Motor neuron (in vitro differentiated cells): ENCODE measurements at regions not wholly inside any gene's neighbourhood (a gene's known extent, or its start where the extent isn't known, plus 50 kb on each side); places are given as distances from the start of the nearest gene placed in this dataset.

Source experiments
- ATAC-seq, 8 experiments: fragments of 200-7000 bp; cut with Tn5 transposase; replicated peaks in 6 of 8; 2 replicates each; pipeline ENCODE4 v1.8.0; 2021; ENCODE audit warnings: mild to moderate bottlenecking in 8 of 8, moderate library complexity in 8 of 8
- H3K27ac ChIP-seq, 2 donors: fragments of 250-450 bp; sonication (Bioruptor Pico); 2 replicates each; pipeline ENCODE4 v1.9.0; 2021; ENCODE audit warnings: antibody characterized with exemption in 2 of 2, mild to moderate bottlenecking in 2 of 2, moderate library complexity in 1 of 2
- H3K4me1 ChIP-seq, 2 donors: fragments of 250-450 bp; sonication (Bioruptor Pico); replicated peaks in 1 of 2; 2 replicates each; pipeline ENCODE4 v1.6.1; 2021; ENCODE audit warnings: antibody characterized with exemption in 2 of 2, mild to moderate bottlenecking in 2 of 2, moderate library complexity in 1 of 2
- H3K4me3 ChIP-seq, 5 donors: fragments of 250-450 bp; sonication (Bioruptor Pico); 2 replicates each; pipeline ENCODE4 v1.9.0; 2021; ENCODE audit warnings: antibody characterized with exemption in 5 of 5, mild to moderate bottlenecking in 5 of 5, moderate library complexity in 4 of 5
- WGBS, 10 experiments: fragments of 450-650 bp; shearing (Covaris generic); methylation state at CpG; one replicate each; pipeline ENCODE4 v1.0.0; 2022; 5-methylcytosine and 5-hydroxymethylcytosine counted together
- in situ Hi-C, 9 experiments: fragments of 400-800 bp; cut with MboI; loops; one replicate each; pipeline ENCODE4 v1.15.0; 2021; ENCODE audit warnings: low sequenced_read_pairs in 9 of 9, low pct_unique_long_range_greater_than_20kb in 2 of 9; ENCODE audit not compliant: unreplicated experiment in 9 of 9

GRCh38 chr17:65441053-65441605, 120.3 kb downstream of the AXIN2 start:
- no peaks in the 10 kb centered on the region for H3K4me1 ChIP-seq
- no peak overlapping the region for H3K4me3 ChIP-seq
- H3K27ac ChIP-seq, result no peak overlapping the region
- WGBS, 10 experiments, result 86 to 100% (median 100%) methylated on average over 1 to 2 of the region's 2 CpGs; no CpG with 5 or more reads in 7 of the 10 experiments
- in situ Hi-C loops, result no loop called here
- no peak for ATAC-seq

GRCh38 chr17:65438708-65439294, 122.6 kb downstream of the AXIN2 start:
- in situ Hi-C loops, result no loop called here
- 0 to 53% (median 29%) methylated on average over 1 to 5 of the region's 7 CpGs; no CpG with 5 or more reads in 5 of the 10 experiments for WGBS, 10 experiments
- no peak overlapping the region for H3K4me3 ChIP-seq
- ATAC-seq, result peak in 6 of 8 experiments; percentile 24 to 99 (median 96)
- H3K4me1 ChIP-seq, result no peaks in the 10 kb centered on the region
- no peak overlapping the region for H3K27ac ChIP-seq

DNA sequence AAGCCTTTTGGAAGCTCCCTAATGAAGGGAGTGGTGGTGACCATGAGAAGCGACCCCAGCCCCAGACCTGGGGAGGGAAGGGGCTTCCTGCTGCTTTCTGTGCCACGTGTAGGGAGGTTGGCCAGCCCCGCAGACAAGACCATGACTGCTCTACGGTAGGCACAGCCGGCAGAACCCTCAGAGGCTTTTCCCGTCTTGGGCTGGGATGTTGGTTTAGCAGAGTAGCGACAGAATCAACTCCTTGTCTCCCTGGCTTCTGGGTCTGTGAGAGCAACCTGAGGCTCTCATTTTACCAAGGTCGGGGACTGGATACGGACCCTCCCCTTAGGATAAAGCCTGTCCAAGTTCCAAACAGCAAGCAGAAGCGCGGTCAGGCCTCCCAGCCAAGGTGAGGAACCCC, 123.3 kb downstream of the AXIN2 start:
- no peaks in the 10 kb centered on the region for H3K4me1 ChIP-seq
- no peak overlapping the region for H3K27ac ChIP-seq
- peak in 1 of 8 experiments; percentile 4 for ATAC-seq
- in situ Hi-C loops, result no loop called here
- WGBS, 10 experiments, result 38 to 100% (median 71%) methylated on average over 1 to 8 of the region's 11 CpGs; no CpG with 5 or more reads in 4 of the 10 experiments
- no peak overlapping the region for H3K4me3 ChIP-seq

DNA sequence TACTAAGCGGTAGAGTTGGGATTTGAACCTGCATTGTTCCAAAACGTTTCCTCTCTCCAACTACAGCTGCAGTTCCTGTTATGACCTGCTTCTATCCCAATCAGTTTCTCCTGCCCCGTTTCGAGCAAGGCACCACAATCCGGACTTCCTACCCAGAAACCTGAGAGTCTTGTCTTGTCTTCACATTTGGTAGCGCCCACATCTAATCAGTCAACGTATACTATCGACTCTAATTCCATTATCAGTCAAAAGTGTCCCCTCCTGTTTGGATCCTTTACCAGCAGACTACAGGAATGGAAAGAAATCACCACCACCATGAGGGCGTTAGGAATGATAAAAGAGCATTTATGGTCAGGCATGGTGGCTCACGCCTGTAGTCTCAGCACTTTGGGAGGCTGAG, 124.6 kb downstream of the AXIN2 start:
- Histone ChIP-seq H3K27ac (no peak overlapping the region), H3K4me3 (no peak overlapping the region), H3K4me1 (no peaks in the 10 kb centered on the region)
- no peak for ATAC-seq
- in situ Hi-C loops, result no loop called here
- 34 to 100% (median 88%) methylated on average over 2 to 9 of the region's 10 CpGs; no CpG with 5 or more reads in 1 of the 10 experiments for WGBS, 10 experiments

DNA sequence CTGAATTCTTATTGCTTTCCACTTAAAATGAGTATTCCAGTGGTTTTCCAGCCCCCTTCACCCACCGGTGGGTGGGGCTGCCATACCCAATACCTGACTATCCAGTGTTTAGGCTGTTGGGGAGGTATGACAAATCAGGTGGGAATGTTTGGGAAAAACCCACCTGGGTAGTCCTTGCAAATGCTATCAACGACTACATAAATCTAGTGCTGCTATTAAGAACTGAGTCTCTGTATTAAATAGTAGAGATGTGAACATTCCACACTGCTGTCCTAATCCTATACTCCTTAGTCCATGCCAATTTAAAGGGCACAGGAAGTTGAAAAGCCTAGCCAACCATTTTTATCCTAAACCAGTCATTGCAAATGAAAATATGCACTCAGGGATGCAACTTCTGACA, 126.6 kb downstream of the AXIN2 start:
- H3K27ac ChIP-seq, result no peak overlapping the region
- ATAC-seq, result no peak
- in situ Hi-C loops, result no loop called here

DNA sequence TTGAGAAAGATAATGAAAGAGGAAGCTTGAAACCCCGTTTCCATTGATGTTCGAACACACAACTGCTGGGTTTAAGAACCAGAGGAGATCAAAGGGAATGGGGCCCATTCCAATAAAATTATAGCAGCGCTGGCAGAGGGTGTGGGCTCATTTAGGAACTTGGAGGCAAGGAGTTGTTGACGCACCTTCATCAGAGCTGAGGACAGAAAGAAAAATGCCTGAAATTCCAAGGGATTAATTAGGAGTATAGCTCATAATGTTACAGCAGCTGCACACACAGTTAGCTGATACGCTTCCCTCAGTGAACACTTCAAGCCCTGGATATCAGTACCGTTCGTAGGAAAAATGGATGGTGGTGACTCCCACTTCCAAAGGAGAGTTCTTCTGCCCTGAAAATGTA, 127.2 kb downstream of the AXIN2 start:
- in situ Hi-C loops, result no loop called here
- no peak overlapping the region for H3K27ac ChIP-seq
- no peak for ATAC-seq
- no peak overlapping the region for H3K4me3 ChIP-seq
- H3K4me1 ChIP-seq, result no peaks in the 10 kb centered on the region
- 15 to 100% (median 66%) methylated on average over 1 to 7 of the region's 7 CpGs; no CpG with 5 or more reads in 1 of the 10 experiments for WGBS, 10 experiments

More for the DNA sequence above, 126.6 kb downstream of the AXIN2 start:
- Histone ChIP-seq H3K4me3 (no peak overlapping the region), H3K4me1 (no peaks in the 10 kb centered on the region)
- 67 to 100% (median 85%) methylated on average over 1 to 2 of the region's 2 CpGs; no CpG with 5 or more reads in 4 of the 10 experiments for WGBS, 10 experiments

DNA sequence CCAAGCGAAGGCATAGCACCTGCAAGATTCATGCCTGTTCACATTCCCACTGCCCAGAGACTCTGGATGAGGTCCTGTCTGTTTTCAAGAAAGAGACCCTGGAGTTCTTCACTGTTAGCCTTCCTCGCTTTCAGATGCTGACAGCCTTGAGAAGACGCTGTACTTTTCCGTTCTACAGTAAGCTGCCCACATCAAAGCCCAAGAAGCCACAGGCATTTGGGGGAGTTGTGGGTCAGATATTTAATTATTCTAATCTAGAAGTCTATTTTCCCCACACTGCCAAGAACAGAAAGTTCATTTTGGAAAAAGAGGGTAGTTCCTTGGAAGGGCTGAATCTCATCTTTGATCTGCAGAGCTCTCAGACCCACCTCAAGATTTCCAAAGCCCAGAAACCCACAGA, 127.9 kb downstream of the AXIN2 start:
- ATAC-seq, result no peak

GRCh38 chr17:65433157-65433556, 128.3 kb downstream of the AXIN2 start:
- in situ Hi-C loops, result no loop called here
- no peak overlapping the region for H3K4me3 ChIP-seq
- ATAC-seq, result no peak
- H3K27ac ChIP-seq, result no peak overlapping the region
- 40 to 100% (median 82%) methylated on average over 1 of the region's 1 CpG; no CpG with 5 or more reads in 2 of the 10 experiments for WGBS, 10 experiments
- H3K4me1 ChIP-seq, result no peaks in the 10 kb centered on the region

More for the DNA sequence above, 127.9 kb downstream of the AXIN2 start:
- no peak overlapping the region for H3K27ac ChIP-seq
- no peaks in the 10 kb centered on the region for H3K4me1 ChIP-seq
- in situ Hi-C loops, result no loop called here
- 75 to 100% (median 96%) methylated on average over 1 to 4 of the region's 4 CpGs; no CpG with 5 or more reads in 5 of the 10 experiments for WGBS, 10 experiments
- no peak overlapping the region for H3K4me3 ChIP-seq

- no peak for ATAC-seq
- in situ Hi-C loops, result no loop called here
- H3K4me1 ChIP-seq, result no peaks in the 10 kb centered on the region
- no peak overlapping the region for H3K27ac ChIP-seq
- WGBS, 10 experiments, result 53 to 100% (median 100%) methylated on average over 1 to 6 of the region's 7 CpGs; no CpG with 5 or more reads in 3 of the 10 experiments
- no peak overlapping the region for H3K4me3 ChIP-seq
These were observed 130.3 kb downstream of the AXIN2 start for GRCh38 chr17:65431116-65431515.

DNA sequence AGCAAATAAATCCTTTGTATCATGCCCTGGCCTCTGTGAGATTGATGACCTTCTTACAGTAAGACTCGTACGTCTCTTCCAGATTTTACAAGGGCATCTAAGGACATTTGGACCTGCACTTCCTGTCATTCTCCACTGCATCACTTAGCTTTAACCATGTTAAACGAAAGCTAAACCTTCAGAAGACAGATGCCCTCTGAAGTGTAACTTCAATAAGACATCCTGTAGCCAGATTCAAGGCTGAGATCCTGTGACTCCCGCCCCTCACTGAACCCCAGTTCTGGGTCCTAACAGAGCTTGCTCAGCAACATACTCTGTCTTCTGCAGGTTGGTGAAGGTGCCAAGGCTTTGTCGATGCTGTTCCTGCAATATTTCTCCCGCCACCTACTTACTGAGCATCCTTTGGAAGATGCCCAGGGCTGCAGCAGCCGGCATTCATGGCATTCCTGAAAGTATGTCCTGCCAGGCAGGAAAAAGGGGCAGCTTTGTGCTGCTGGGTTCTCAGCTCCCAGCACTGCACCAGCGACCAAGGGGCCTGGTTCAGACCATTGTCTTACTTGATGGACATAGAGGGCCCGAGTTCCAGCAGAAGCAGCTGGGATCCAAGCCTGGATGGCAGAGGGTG, 131.1 kb downstream of the AXIN2 start:
- ATAC-seq, result no peak
- 0 to 100% (median 56%) methylated on average over 1 to 5 of the region's 9 CpGs; no CpG with 5 or more reads in 2 of the 10 experiments for WGBS, 10 experiments
- Histone ChIP-seq H3K27ac (no peak overlapping the region), H3K4me3 (no peak overlapping the region), H3K4me1 (no peaks in the 10 kb centered on the region)
- in situ Hi-C loops, result no loop called here

- Histone ChIP-seq H3K4me3 (no peak overlapping the region), H3K27ac (no peak overlapping the region), H3K4me1 (no peaks in the 10 kb centered on the region)
- 20 to 100% (median 66%) methylated on average over 1 to 8 of the region's 9 CpGs; no CpG with 5 or more reads in 2 of the 10 experiments for whole genome bisulfite sequencing, 10 experiments
- in situ Hi-C loops, result no loop called here
- peak in 1 of 8 experiments; percentile 23 for ATAC-seq
These were observed 137.9 kb downstream of the AXIN2 start for GRCh38 chr17:65423346-65424140.

GRCh38 chr17:65418622-65419021, 142.8 kb downstream of the AXIN2 start:
- H3K4me3 ChIP-seq, result no peak overlapping the region
- 0 to 100% (median 70%) methylated on average over 1 to 2 of the region's 3 CpGs; no CpG with 5 or more reads in 6 of the 10 experiments for WGBS, 10 experiments
- peaks cover 0 to 4% of the 10 kb centered on the region in 2 donors for H3K4me1 ChIP-seq
- no peak for ATAC-seq
- in situ Hi-C loops, result no loop called here
- no peak overlapping the region for H3K27ac ChIP-seq
